HG02623 (cell line): ENCODE measurements at regions not wholly inside any gene's neighbourhood (a gene's known extent, or its start where the extent isn't known, plus 50 kb on each side); places are given as distances from the start of the nearest gene placed in this dataset.

Source experiments
- ATAC-seq: cut with Tn5 transposase; IDR thresholded peaks from one replicate; pipeline ENCODE4 v1.9.1; 2021; ENCODE audit warnings: moderate library complexity; ENCODE audit not compliant: unreplicated experiment

DNA sequence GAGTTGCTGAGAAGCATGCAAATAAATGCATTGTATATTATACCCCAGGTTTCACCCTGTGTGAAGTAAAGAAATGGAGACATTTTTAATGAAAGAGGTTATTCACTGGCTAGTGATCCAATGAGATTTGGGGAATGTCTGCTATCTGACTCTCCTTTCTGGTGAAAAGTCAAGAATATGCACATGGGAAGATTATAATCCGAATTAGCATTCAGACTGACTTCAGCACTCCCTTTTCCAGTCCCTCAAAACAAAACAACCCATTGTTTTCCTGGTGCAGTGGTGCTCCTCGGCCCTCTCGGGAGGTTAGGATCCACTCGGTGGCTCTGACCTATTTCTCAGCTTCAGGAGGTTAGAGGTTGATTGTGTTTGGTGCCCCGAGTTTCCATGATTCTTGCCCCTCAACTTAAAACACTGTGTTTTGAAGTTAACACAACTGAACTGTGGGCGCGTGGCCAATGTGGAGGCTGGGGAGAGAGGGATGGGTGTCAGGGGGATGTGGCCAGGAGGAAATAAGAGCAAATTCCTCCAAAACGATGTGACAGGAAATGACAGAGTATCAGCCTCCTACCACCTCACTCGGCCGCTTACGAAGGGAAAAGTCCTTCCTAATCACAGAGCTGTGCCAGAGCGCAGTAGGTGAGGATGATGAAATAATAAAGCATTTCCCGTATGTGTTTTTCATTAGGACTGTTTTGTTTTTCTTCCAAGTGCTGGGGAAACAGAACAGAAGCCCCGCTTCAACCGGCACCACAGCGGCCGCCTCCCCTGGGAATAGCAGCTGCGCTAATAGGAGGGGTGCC lies 440.1 kb downstream of the MTX2 start:
- ATAC-seq, result no peak

DNA sequence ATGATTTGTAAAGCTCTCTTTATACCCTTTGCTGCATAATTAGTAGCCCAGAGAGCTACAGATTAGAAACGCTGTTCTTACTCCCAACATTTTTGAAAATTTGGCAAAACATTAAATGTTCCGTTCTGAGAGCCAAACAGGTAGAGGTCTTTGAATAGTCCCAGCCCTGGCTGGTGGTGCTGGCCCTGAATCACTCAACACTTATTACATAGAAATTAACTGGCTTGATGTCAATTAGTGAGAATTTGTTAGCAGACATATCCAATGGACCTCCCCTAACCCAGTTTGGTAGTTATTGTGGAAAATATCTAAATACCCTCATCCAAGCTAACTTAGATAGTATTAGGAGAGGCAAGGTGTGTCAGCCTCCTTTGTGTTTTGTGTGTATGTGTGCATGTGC lies 440.7 kb downstream of the MTX2 start:
- no peak for ATAC-seq

DNA sequence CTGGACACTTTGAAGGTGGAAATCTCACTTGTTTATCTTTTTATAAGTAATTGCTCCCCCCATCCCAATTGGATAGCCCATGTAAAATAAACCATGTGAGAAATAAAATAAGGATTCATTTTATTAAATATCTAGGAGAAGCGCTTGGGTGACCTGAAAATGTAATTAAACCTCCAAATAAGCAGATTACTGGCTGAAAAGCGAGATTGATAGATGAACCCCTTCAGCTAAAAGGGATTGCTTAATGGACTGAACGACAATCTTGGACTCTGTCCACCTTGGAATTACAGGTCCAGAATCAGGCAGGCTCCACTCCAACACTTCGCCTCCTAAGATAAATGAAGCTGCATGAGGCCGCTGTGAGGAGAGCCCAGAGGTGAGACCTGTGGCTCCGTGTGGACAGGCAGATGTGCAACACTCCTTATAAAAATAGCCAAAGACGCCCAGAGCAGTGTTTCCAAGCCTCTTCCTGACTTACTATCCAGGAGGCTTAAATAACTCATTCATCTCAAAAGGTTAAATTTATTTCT lies 441.5 kb downstream of the MTX2 start:
- ATAC-seq, result no peak

DNA sequence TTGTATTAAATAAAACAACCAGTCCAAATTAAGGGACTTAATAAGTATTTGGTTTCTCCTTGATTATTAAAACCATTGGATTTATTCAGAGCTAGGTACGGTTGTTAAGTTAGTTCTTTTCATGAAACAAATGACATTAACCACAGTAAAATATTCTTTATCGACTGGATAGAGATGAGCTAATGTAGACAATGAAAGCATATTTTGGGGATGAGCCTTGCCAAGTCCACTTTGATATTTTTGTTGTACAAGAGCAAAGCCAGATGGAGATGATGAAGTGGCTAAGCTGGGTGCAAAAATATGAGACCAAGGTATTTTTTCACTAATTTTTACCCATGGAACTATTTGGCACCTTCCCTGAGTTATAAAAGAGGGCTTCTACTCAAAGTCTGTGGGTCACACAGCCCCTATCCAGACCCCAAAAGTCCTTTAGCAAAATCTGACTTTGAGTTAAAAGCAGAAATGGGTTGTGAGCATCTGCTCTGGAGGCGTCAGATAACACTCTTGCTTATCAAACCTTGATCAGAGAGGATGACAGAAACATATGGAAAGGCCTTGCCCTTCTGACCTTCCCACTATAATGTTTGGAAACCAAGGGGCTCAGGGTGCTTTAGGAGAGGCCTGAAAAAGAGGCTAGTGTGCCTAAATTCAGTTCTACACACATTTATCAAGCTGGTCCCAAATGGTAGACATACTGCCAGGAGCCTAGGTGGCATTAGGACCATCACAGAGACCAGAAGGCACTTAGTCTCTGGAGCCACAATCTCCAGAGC lies 456.8 kb downstream of the MTX2 start:
- ATAC-seq, result no peak

DNA sequence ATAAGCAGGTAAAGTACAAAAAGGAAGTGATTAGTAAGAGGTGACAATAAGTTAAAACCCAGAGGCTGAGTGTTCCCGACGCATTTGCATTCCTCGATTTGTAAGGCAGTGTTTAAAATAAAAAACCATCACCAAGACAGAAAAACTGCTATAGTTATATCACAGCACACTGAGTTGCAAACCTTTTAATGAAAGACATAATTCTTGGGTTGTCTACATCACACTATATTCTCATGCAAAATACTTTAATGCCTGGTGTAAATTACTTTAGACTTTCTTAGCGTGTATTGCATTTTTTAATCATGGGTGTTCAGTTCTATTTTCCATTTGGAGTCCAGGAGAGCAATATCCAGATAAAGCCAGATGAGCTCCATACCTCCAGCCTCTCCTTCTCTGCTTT lies 458.5 kb downstream of the MTX2 start:
- ATAC-seq, result no peak

DNA sequence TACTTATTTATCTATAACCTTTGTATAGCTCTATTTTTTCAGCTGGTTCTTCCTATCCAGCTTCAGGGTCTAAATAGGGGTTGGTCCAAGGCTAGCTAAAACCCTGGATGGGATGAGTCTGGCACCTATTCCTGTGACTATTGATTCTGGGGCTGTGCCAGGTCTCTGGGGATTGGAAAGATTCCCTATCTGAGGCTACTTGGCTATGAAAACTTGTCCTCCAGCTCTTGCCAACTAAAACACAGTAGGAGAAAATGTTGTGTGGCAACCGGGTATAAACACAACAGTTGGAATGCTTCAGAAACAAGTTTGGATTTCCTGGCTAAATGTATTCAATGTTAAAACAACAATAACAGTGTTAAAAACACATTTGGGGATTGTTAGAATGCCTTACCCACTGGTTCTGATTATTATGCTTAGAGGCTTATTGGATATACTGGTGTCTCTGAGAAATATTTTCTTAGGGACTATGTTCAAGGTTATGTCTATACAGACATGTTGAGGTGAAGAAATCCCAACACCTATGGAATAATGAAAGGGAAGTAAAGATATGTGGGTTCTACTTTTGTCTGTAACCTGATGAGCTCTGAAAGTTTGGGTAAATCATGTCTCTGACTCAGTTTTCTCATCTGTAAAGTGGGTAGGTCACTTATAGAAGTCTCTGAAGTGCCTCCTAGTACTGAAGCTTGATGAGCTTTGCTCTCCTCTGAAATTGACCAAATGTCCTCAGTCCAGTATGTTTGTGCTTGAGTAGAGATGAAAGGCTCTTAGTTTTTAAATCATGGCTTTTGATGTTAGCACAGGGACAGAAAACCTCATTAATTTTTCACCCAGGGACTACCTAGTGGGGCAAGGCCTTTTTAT lies 460.7 kb downstream of the MTX2 start:
- ATAC-seq, result no peak

DNA sequence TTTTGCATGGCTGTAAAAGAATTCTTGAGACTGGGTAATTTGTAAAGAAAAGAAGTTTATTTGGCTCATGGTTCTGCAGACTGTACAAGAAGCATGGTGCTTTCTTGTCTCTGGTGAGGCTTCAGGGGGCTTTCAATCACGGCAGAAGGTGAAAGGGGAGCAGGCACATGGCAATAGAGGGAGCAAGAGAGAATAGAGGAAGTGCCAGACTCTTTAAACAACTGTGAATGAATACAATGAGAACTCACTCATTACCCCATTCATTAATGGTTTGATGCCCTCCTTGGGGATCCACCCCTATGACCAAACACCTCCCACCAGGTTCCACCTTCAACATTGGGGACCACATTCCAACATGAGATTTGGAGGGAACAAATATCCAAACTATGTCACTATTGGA lies 463.5 kb downstream of the MTX2 start:
- ATAC-seq, result no peak

GRCh38 chr2:176733698-176734430 lies 464.6 kb downstream of the MTX2 start:
- ATAC-seq, result no peak

- no peak for ATAC-seq
These were observed 465.6 kb downstream of the MTX2 start for GRCh38 chr2:176734868-176735267.

DNA sequence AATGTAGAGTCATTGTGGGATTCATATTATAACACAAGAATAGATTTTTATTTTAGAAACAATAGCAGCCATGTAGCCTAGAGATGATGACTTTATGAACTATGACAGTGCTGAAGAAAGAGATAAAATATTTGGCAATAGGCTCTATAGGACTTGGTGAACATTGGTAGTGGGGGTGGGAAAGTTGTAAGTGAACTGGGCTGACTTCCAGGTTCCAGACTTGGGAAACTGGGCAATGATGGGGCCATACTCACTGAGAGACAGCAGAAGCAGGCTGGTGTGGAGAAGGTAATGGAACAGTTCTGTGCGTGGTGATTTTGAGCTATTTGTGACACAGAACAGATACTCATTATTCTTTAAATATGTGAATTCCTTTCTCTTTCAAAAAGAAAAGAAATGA lies 470.3 kb upstream of the HNRNPA3 start:
- ATAC-seq, result no peak

DNA sequence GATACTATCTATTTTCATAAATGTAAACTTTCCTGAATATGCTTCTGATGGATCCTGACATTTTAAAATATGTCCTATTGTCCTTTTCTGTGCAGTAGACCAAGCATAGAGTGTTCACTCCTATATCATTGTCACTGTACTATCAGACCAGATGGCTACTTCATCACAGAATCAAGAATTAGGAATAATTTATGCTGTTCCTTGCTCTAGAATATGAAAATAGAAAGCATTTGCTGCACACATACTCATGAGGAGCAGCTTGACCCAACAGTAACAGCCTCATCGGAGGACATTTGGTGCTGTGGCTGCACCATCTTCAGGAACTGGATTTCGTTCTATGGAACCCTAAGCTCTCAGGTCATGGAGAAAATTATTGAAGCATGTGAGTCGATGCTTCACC lies 468.9 kb upstream of the HNRNPA3 start:
- no peak for ATAC-seq

- no peak for ATAC-seq
These were observed 468.4 kb upstream of the HNRNPA3 start for GRCh38 chr2:176744146-176744545.

DNA sequence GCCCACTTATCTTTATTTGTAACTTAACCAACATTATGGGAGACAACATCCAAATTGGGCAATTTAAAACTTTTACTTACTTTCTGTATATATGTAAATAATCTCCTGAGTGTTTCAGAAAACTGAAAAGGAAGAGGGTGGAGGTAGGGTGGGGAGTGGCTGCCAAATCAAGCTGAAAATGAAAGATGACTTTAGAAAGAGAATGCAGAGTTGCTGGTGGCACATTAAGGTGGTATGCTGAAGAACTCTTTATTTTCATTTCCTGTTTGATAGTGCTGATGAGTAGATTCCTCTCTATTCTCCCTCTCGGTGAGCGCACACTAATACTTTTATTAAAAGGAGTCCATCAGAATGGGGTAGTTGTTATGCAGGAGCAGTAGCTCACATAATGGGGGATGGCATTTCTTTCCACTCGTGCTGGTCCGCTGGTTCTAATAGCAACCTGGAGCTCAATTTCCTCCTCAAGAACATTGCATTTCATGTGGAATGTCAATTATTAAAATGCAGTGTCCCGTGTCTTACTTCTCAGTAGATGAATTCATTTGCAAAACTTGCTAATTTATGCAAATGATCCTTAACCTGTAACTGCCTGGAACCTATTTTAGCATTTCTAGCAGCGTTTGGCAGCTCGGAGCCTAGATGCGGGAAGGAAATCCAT lies 466.9 kb upstream of the HNRNPA3 start:
- no peak for ATAC-seq

- ATAC-seq, result no peak
These were observed 466.2 kb upstream of the HNRNPA3 start for GRCh38 chr2:176746411-176746810.

- no peak for ATAC-seq
These were observed 465.1 kb upstream of the HNRNPA3 start for GRCh38 chr2:176747506-176747905.

GRCh38 chr2:176747928-176748327 lies 464.7 kb upstream of the HNRNPA3 start:
- no peak for ATAC-seq

GRCh38 chr2:176748662-176749061 lies 463.9 kb upstream of the HNRNPA3 start:
- ATAC-seq, result no peak

DNA sequence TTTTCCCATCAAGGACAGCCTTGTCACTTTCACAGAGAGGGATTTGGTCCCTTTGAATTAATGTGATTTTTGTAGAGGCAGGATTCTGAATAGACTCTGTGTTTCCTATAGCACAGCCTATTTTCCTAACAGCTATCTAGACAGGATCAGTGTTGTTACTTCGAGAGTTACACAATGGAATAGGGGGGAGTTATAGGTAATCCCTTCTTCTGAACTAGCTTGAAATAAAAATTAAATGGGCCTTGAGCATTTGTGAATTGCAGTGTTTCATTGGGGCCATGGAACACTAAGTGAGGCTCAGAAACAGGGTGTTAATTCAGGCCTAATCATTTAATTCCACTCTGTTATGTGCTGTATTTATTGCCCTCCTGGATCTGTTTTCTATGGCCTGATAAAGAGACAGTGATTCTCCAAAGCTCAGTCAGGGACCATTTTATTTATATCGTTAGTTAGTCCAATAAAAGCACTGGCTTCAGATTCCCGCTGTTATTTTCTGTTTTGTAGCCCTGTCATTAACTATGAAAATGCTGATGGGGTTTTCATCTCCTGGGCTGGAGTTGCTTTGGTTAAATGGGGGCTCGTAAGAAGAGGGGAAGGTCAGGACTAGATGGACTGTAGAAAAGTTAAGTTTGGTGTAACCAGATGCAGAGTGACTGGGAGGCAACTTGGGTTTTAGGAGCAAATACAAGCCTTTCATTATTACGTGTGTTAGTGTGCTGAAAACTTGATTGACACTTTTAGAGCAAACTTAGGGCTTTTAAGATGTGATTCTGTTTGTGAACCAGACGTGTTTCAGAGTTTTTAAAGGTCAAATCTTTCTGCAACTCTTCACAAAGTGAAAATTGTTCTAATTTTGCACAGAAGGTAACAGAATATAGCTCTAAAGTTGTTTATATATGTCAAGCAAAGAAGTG lies 461.0 kb upstream of the HNRNPA3 start:
- ATAC-seq, result no peak

DNA sequence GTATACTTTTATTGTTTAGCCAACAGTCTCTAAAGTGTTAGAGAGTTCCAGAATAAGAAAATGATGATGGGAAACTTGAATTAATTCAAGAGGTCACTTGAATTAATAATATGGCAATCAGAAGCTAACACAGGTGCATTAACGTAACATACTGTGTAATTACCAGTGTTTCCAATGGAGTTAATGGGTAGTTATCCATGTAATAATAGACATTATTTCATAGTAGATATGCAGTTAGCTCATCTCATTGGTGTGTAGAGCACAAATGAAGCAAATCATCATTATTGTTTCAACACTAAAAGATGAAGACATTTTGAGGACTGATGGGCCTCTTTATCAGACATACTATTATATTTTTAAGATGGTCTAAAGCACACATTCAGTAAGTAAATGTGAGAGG lies 460.3 kb upstream of the HNRNPA3 start:
- ATAC-seq, result no peak
